HCT116 (cell line): ENCODE measurements at regions not wholly inside any gene's neighbourhood (a gene's known extent, or its start where the extent isn't known, plus 50 kb on each side); places are given as distances from the start of the nearest gene placed in this dataset.

Experiments used
- ATAC-seq: fragments of 200-7000 bp; cut with Tn5 transposase; 2 replicates; pipeline ENCODE4 v1.9.1; 2020; ENCODE audit warnings: mild to moderate bottlenecking, moderate library complexity
- BruUV-seq: library from RNA; stranded (reverse); fragments of 400-500 nt; replicated peaks from 2 replicates; lab custom pipeline; 2021; lab: Mats Ljungman, UMichigan
- CTCF ChIA-PET: fragments of 300-600 bp; sonication (Branson Sonifier 250); formaldehyde crosslinking; loops from one replicate; lab custom pipeline; 2021; ENCODE audit warnings: antibody characterized with exemption; lab: Charles Lee
- POLR2A ChIA-PET: fragments of 300-600, 350-600 bp; sonication (Branson Sonifier 250); formaldehyde crosslinking; loops from one replicate; lab custom pipeline; 2021; ENCODE audit warnings: antibody characterized with exemption; lab: Charles Lee
- RAD21 ChIA-PET, 2 experiments: fragments of 300-600 bp; sonication (Branson Sonifier 250); formaldehyde crosslinking; loops; one replicate each; lab custom pipeline; 2023; ENCODE audit warnings: low total read pairs in 2 of 2; ENCODE audit not compliant: uncharacterized antibody in 2 of 2, unreplicated experiment in 2 of 2, low non-redundant PET in 1 of 2; lab: Charles Lee
- DNase-seq: peaks from one replicate; pipeline ENCODE4 v3.0.0-alpha.2; 2010; ENCODE audit warnings: low read depth, low spot score
- H2AFZ ChIP-seq: fragments of 200-600 bp; shearing (Covaris generic), sonication (generic); 2 replicates; pipeline ENCODE4 v1.6.1; 2017; ENCODE audit warnings: low read depth, mixed run types, mixed read lengths, antibody characterized with exemption, low read length; ENCODE audit not compliant: poor library complexity, severe bottlenecking
- H3K27ac ChIP-seq: 2 replicates; pipeline ENCODE4 v1.5.1; 2012; ENCODE audit warnings: low read depth, low read length
- H3K27me3 ChIP-seq: fragments of 200-600 bp; sonication (generic); 2 replicates; pipeline ENCODE4 v1.6.1; 2016; ENCODE audit warnings: mixed run types, low read length, mixed read lengths; ENCODE audit not compliant: insufficient read depth
- H3K36me3 ChIP-seq, 2 experiments: fragments of 200-500 bp in 1 of 2; fragments of 200-600 bp in 1 of 2; sonication (Bioruptor generic) in 1 of 2; sonication (generic) in 1 of 2; 2 replicates each; pipeline versions ENCODE4 v1.5.1 to v1.6.1; 2014 to 2016; ENCODE audit warnings: low read length in 2 of 2, inconsistent platforms in 1 of 2, mixed read lengths in 1 of 2, mixed run types in 1 of 2; ENCODE audit not compliant: insufficient read depth in 2 of 2, control insufficient read depth in 1 of 2
- H3K4me1 ChIP-seq, 2 experiments: fragments of 200-600 bp in 1 of 2; sonication (generic) in 1 of 2; 2 replicates each; pipeline versions ENCODE4 v1.5.1 to v1.6.1; 2012 to 2017; ENCODE audit warnings: low read length in 2 of 2, inconsistent platforms in 1 of 2, mild to moderate bottlenecking in 1 of 2, mixed read lengths in 1 of 2, mixed run types in 1 of 2, moderate library complexity in 1 of 2; ENCODE audit not compliant: insufficient read depth in 2 of 2, control insufficient read depth in 1 of 2
- H3K4me2 ChIP-seq: fragments of 200-600 bp; sonication (generic); 2 replicates; pipeline ENCODE4 v1.6.1; 2017; ENCODE audit warnings: mixed run types, low read length, mixed read lengths
- H3K4me3 ChIP-seq, 2 experiments: fragments of 200-600 bp in 1 of 2; sonication (generic) in 1 of 2; replicated peaks in 1 of 2; 2 replicates each; pipeline ENCODE4 v1.5.1; 2011 to 2016; ENCODE audit warnings: low read length in 2 of 2, control low read depth in 1 of 2, low read depth in 1 of 2, mild to moderate bottlenecking in 1 of 2, mixed read lengths in 1 of 2, mixed run types in 1 of 2
- H3K79me2 ChIP-seq: fragments of 200-600 bp; sonication (generic); 2 replicates; pipeline ENCODE4 v1.6.1; 2017; ENCODE audit warnings: mild to moderate bottlenecking, mixed run types, low read length, moderate library complexity, mixed read lengths; ENCODE audit not compliant: insufficient read depth
- H3K9ac ChIP-seq: fragments of 200-600 bp; sonication (generic); 2 replicates; pipeline ENCODE4 v1.6.1; 2016; ENCODE audit warnings: low read length, mixed read lengths
- H3K9me2 ChIP-seq: fragments of 200-600 bp; sonication (generic), shearing (Covaris generic); 2 replicates; pipeline ENCODE4 v1.6.1; 2017; ENCODE audit warnings: mixed run types, mild to moderate bottlenecking, moderate library complexity; ENCODE audit not compliant: insufficient read depth
- H3K9me3 ChIP-seq, 2 experiments: fragments of 200-500 bp in 1 of 2; fragments of 200-600 bp in 1 of 2; sonication (Bioruptor generic) in 1 of 2; sonication (generic) in 1 of 2; 2 replicates each; pipeline ENCODE4 v1.6.1; 2014 to 2017; ENCODE audit warnings: low read length in 2 of 2, mixed read lengths in 2 of 2, inconsistent platforms in 1 of 2, low read depth in 1 of 2, mild to moderate bottlenecking in 1 of 2, mixed run types in 1 of 2, moderate library complexity in 1 of 2; ENCODE audit not compliant: control insufficient read depth in 1 of 2, insufficient read depth in 1 of 2
- H4K20me1 ChIP-seq: fragments of 200-600 bp; sonication (generic), shearing (Covaris generic); 2 replicates; pipeline ENCODE4 v1.6.1; 2017; ENCODE audit warnings: mixed run types, mild to moderate bottlenecking, moderate library complexity; ENCODE audit not compliant: insufficient read depth
- CBX3 ChIP-seq: IDR thresholded peaks from 2 replicates; pipeline ENCODE4 v1.6.1; 2012; ENCODE audit warnings: low read depth
- EGR1 ChIP-seq: IDR thresholded peaks from 2 replicates; pipeline ENCODE4 v1.6.1; 2012; ENCODE audit warnings: low read depth
- EZH2phosphoT487 ChIP-seq: fragments of 200-600 bp; IDR thresholded peaks from 2 replicates; pipeline ENCODE4 v1.6.1; 2018; ENCODE audit warnings: antibody characterized with exemption, borderline replicate concordance
- JUND ChIP-seq: IDR thresholded peaks from 2 replicates; pipeline ENCODE4 v1.6.1; 2012
- POLR2A ChIP-seq: IDR thresholded peaks from 2 replicates; pipeline ENCODE4 v1.7.0; 2011; ENCODE audit warnings: borderline replicate concordance; ENCODE audit not compliant: insufficient read depth, insufficient read length; ENCODE audit errors: extremely low read depth
- RAD21 ChIP-seq: IDR thresholded peaks from 2 replicates; pipeline ENCODE4 v1.6.1; 2012; ENCODE audit warnings: low read depth, mild to moderate bottlenecking
- SRF ChIP-seq: IDR thresholded peaks from 2 replicates; pipeline ENCODE4 v1.6.1; 2012; ENCODE audit warnings: low read depth
- TCF7L2 ChIP-seq: IDR thresholded peaks from 2 replicates; pipeline ENCODE4 v1.7.0; 2011; ENCODE audit warnings: borderline replicate concordance, inconsistent platforms; ENCODE audit not compliant: insufficient read depth, insufficient read length; ENCODE audit errors: extremely low read depth
- ZNF274 ChIP-seq: fragments of 200-500 bp; sonication (Bioruptor generic); IDR thresholded peaks from 2 replicates; pipeline ENCODE4 v1.6.1; 2014; ENCODE audit warnings: mild to moderate bottlenecking, low read depth, low read length, inconsistent platforms
- intact Hi-C: fragments of 100-400 bp; cut with micrococcal nuclease; formaldehyde crosslinking; loops from 2 replicates; pipeline ENCODE4 v1.10.0; 2022
- TF ChIP-seq, protein P1 (sequence below): IDR thresholded peaks from 2 replicates; pipeline ENCODE4 v1.6.1; 2012
- TF ChIP-seq, protein P2 (sequence below): IDR thresholded peaks from 2 replicates; pipeline ENCODE4 v1.6.1; 2011; ENCODE audit warnings: mild to moderate bottlenecking, low read length, moderate library complexity; ENCODE audit not compliant: insufficient replicate concordance; ENCODE audit errors: extremely low read depth
- TF ChIP-seq, protein P3 (sequence below): IDR thresholded peaks from 2 replicates; pipeline ENCODE4 v1.6.1; 2012
- TF ChIP-seq, protein P4 (sequence below): IDR thresholded peaks from 2 replicates; pipeline ENCODE4 v1.6.1; 2012; ENCODE audit warnings: low read depth
- TF ChIP-seq, protein P5 (sequence below), 3 experiments: fragments of 200-600 bp in 1 of 3; sonication (generic) in 1 of 3; IDR thresholded peaks in 2 of 3; conservative IDR thresholded peaks in 1 of 3; 2 replicates each; pipeline ENCODE4 v1.5.1; 2012 to 2017; ENCODE audit warnings: low read depth in 2 of 3, low read length in 2 of 3, antibody characterized with exemption in 1 of 3, borderline replicate concordance in 1 of 3, control low read depth in 1 of 3, mild to moderate bottlenecking in 1 of 3, mixed read lengths in 1 of 3, mixed run types in 1 of 3, moderate library complexity in 1 of 3; ENCODE audit not compliant: insufficient read depth in 1 of 3

DNA sequence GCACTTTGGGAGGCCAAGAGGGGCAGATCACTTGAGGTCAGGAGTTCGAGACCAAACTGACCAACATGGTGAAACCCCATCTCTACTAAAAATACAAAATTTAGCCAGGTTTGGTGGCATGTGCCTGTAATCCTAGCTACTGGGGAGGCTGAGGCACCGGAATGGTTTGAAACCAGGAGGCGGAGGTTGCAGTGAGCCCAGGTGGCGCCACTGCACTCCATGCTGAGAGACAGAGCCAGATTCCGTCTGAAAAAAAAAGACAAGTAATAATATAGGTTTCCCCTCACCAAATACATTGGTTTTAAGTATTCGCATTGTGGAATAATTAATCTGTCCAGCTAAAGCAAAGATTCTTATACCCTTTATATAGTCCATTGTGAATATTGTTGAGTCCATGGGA, 1544.6 kb downstream of the OLFM4 start:
- Histone ChIP-seq H2AFZ (no peak overlapping the region), H4K20me1 (no peaks in the 10 kb centered on the region), H3K27ac (no peak overlapping the region), H3K9me3 (peaks cover 10 to 12% of the 10 kb centered on the region in 2 experiments; a peak in 2 of 4 replicates), H3K4me2 (no peak overlapping the region), H3K9me2 (no peaks in the 10 kb centered on the region), H3K9ac (no peak overlapping the region), H3K79me2 (no peaks in the 10 kb centered on the region), H3K4me1 (no peaks in the 10 kb centered on the region), H3K4me3 (no peak overlapping the region), H3K36me3 (no peaks in the 10 kb centered on the region), H3K27me3 (no peaks in the 10 kb centered on the region)
- no TSS peak for BruUV-seq
- TF ChIP-seq JUND (no peak), SRF (no peak), CBX3 (no peak), EZH2phosphoT487 (no peak), ZNF274 (no peak), EGR1 (no peak), TCF7L2 (no peak), RAD21 (no peak), POLR2A (no peak)
- TF ChIP-seq, protein P1, sequence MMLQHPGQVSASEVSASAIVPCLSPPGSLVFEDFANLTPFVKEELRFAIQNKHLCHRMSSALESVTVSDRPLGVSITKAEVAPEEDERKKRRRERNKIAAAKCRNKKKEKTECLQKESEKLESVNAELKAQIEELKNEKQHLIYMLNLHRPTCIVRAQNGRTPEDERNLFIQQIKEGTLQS, result no peak
- TF ChIP-seq, protein P2, sequence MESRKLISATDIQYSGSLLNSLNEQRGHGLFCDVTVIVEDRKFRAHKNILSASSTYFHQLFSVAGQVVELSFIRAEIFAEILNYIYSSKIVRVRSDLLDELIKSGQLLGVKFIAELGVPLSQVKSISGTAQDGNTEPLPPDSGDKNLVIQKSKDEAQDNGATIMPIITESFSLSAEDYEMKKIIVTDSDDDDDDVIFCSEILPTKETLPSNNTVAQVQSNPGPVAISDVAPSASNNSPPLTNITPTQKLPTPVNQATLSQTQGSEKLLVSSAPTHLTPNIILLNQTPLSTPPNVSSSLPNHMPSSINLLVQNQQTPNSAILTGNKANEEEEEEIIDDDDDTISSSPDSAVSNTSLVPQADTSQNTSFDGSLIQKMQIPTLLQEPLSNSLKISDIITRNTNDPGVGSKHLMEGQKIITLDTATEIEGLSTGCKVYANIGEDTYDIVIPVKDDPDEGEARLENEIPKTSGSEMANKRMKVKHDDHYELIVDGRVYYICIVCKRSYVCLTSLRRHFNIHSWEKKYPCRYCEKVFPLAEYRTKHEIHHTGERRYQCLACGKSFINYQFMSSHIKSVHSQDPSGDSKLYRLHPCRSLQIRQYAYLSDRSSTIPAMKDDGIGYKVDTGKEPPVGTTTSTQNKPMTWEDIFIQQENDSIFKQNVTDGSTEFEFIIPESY, result no peak
- TF ChIP-seq, protein P3, sequence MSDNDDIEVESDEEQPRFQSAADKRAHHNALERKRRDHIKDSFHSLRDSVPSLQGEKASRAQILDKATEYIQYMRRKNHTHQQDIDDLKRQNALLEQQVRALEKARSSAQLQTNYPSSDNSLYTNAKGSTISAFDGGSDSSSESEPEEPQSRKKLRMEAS, result no peak
- TF ChIP-seq, protein P4, sequence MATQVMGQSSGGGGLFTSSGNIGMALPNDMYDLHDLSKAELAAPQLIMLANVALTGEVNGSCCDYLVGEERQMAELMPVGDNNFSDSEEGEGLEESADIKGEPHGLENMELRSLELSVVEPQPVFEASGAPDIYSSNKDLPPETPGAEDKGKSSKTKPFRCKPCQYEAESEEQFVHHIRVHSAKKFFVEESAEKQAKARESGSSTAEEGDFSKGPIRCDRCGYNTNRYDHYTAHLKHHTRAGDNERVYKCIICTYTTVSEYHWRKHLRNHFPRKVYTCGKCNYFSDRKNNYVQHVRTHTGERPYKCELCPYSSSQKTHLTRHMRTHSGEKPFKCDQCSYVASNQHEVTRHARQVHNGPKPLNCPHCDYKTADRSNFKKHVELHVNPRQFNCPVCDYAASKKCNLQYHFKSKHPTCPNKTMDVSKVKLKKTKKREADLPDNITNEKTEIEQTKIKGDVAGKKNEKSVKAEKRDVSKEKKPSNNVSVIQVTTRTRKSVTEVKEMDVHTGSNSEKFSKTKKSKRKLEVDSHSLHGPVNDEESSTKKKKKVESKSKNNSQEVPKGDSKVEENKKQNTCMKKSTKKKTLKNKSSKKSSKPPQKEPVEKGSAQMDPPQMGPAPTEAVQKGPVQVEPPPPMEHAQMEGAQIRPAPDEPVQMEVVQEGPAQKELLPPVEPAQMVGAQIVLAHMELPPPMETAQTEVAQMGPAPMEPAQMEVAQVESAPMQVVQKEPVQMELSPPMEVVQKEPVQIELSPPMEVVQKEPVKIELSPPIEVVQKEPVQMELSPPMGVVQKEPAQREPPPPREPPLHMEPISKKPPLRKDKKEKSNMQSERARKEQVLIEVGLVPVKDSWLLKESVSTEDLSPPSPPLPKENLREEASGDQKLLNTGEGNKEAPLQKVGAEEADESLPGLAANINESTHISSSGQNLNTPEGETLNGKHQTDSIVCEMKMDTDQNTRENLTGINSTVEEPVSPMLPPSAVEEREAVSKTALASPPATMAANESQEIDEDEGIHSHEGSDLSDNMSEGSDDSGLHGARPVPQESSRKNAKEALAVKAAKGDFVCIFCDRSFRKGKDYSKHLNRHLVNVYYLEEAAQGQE, result no peak
- TF ChIP-seq, protein P5, sequence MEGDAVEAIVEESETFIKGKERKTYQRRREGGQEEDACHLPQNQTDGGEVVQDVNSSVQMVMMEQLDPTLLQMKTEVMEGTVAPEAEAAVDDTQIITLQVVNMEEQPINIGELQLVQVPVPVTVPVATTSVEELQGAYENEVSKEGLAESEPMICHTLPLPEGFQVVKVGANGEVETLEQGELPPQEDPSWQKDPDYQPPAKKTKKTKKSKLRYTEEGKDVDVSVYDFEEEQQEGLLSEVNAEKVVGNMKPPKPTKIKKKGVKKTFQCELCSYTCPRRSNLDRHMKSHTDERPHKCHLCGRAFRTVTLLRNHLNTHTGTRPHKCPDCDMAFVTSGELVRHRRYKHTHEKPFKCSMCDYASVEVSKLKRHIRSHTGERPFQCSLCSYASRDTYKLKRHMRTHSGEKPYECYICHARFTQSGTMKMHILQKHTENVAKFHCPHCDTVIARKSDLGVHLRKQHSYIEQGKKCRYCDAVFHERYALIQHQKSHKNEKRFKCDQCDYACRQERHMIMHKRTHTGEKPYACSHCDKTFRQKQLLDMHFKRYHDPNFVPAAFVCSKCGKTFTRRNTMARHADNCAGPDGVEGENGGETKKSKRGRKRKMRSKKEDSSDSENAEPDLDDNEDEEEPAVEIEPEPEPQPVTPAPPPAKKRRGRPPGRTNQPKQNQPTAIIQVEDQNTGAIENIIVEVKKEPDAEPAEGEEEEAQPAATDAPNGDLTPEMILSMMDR (IDR thresholded peaks at IDR 0.05 in 2 of 3, conservative IDR thresholded peaks at IDR 0.05 in 1 of 3; ENCODE audit: borderline replicate concordance in 1 of 3, insufficient read depth in 1 of 3, low read depth in 2 of 3, low read length in 2 of 3), result no peak
- intact Hi-C loops, result no loop called here
- ChIA-PET RAD21 (no interaction called here), CTCF (no interaction called here), POLR2A (no interaction called here)
- ATAC-seq, result no peak
- no peak for DNase-seq
